ENCODE measurements at regions not wholly inside any gene's neighbourhood (a gene's known extent, or its start where the extent isn't known, plus 50 kb on each side); places are given as distances from the start of the nearest gene placed in this dataset.

DNA sequence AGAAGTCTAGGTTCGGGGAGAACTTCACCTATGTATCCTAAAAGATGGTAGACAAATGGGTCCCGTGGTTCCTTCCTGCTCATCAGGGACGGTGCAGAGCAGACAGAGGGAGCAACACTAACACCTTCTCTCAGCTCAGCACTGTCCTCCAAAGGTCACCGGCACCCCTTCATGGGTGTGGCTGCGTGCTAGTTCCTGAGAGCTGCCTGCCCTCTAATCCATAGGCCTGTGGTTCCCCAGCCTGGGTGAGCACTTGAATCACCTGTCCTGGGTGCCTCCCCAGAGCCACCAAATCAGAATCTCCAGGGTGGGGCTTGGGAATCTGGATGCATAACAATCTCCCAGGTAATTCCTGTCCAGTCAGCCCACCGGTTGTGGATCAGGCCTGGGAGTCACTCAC, 113.9 kb upstream of the TMEM45B start (continued):
- TF ChIP-seq, protein P1, sequence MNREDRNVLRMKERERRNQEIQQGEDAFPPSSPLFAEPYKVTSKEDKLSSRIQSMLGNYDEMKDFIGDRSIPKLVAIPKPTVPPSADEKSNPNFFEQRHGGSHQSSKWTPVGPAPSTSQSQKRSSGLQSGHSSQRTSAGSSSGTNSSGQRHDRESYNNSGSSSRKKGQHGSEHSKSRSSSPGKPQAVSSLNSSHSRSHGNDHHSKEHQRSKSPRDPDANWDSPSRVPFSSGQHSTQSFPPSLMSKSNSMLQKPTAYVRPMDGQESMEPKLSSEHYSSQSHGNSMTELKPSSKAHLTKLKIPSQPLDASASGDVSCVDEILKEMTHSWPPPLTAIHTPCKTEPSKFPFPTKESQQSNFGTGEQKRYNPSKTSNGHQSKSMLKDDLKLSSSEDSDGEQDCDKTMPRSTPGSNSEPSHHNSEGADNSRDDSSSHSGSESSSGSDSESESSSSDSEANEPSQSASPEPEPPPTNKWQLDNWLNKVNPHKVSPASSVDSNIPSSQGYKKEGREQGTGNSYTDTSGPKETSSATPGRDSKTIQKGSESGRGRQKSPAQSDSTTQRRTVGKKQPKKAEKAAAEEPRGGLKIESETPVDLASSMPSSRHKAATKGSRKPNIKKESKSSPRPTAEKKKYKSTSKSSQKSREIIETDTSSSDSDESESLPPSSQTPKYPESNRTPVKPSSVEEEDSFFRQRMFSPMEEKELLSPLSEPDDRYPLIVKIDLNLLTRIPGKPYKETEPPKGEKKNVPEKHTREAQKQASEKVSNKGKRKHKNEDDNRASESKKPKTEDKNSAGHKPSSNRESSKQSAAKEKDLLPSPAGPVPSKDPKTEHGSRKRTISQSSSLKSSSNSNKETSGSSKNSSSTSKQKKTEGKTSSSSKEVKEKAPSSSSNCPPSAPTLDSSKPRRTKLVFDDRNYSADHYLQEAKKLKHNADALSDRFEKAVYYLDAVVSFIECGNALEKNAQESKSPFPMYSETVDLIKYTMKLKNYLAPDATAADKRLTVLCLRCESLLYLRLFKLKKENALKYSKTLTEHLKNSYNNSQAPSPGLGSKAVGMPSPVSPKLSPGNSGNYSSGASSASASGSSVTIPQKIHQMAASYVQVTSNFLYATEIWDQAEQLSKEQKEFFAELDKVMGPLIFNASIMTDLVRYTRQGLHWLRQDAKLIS (CRISPR knock-in tag; IDR thresholded peaks at IDR 0.05), result no peak
- TF ChIP-seq ZNF239 (CRISPR knock-in tag; IDR thresholded peaks at IDR 0.05), result no peak
- TF ChIP-seq, protein P2, sequence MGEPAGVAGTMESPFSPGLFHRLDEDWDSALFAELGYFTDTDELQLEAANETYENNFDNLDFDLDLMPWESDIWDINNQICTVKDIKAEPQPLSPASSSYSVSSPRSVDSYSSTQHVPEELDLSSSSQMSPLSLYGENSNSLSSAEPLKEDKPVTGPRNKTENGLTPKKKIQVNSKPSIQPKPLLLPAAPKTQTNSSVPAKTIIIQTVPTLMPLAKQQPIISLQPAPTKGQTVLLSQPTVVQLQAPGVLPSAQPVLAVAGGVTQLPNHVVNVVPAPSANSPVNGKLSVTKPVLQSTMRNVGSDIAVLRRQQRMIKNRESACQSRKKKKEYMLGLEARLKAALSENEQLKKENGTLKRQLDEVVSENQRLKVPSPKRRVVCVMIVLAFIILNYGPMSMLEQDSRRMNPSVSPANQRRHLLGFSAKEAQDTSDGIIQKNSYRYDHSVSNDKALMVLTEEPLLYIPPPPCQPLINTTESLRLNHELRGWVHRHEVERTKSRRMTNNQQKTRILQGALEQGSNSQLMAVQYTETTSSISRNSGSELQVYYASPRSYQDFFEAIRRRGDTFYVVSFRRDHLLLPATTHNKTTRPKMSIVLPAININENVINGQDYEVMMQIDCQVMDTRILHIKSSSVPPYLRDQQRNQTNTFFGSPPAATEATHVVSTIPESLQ (CRISPR knock-in tag; IDR thresholded peaks at IDR 0.05), result no peak
- no peak for TF ChIP-seq ZNF707 (CRISPR knock-in tag; conservative IDR thresholded peaks at IDR 0.05)
- TF ChIP-seq, protein P3, sequence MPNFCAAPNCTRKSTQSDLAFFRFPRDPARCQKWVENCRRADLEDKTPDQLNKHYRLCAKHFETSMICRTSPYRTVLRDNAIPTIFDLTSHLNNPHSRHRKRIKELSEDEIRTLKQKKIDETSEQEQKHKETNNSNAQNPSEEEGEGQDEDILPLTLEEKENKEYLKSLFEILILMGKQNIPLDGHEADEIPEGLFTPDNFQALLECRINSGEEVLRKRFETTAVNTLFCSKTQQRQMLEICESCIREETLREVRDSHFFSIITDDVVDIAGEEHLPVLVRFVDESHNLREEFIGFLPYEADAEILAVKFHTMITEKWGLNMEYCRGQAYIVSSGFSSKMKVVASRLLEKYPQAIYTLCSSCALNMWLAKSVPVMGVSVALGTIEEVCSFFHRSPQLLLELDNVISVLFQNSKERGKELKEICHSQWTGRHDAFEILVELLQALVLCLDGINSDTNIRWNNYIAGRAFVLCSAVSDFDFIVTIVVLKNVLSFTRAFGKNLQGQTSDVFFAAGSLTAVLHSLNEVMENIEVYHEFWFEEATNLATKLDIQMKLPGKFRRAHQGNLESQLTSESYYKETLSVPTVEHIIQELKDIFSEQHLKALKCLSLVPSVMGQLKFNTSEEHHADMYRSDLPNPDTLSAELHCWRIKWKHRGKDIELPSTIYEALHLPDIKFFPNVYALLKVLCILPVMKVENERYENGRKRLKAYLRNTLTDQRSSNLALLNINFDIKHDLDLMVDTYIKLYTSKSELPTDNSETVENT (CRISPR knock-in tag; IDR thresholded peaks at IDR 0.05), result no peak
- TF ChIP-seq SRF (CRISPR knock-in tag; IDR thresholded peaks at IDR 0.05), result no peak
- no peak for TF ChIP-seq POLR2AphosphoS5 (IDR thresholded peaks at IDR 0.05; ENCODE audit: control insufficient read depth, insufficient read depth, low read depth, low read length)
- no peak for TF ChIP-seq STAT5B (CRISPR knock-in tag; IDR thresholded peaks at IDR 0.05)
- TF ChIP-seq ZNF780A (CRISPR knock-in tag; IDR thresholded peaks at IDR 0.05), result no peak

Data from K562 (cell line).